K562 (cell line): ENCODE measurements at regions not wholly inside any gene's neighbourhood (a gene's known extent, or its start where the extent isn't known, plus 50 kb on each side); places are given as distances from the start of the nearest gene placed in this dataset.

Experiments
- ATAC-seq: fragments of 200-7000 bp; cut with Tn5 transposase; 3 replicates; pipeline ENCODE4 v1.9.1; 2020; ENCODE audit warnings: moderate library complexity
- BruUV-seq: library from RNA; stranded (reverse); fragments of 400-500 nt; replicated peaks from 2 replicates; lab custom pipeline; 2021; lab: Mats Ljungman, UMichigan
- CTCF ChIA-PET: fragments of 300-600 bp; formaldehyde crosslinking; extraction: SDS; loops from one replicate; lab custom pipeline; 2021; ENCODE audit warnings: low intra/inter-chr PET ratio; lab: Yijun Ruan, JAX
- POLR2A ChIA-PET: fragments of 300-600, 350-650 bp; sonication (Branson Sonifier 250); formaldehyde crosslinking; extraction: SDS; loops from one replicate; lab custom pipeline; 2021; ENCODE audit warnings: antibody characterized with exemption, inconsistent platforms; lab: Yijun Ruan, JAX
- DNase-seq, 4 experiments: peaks; one replicate each; pipeline versions ENCODE4 v3.0.0 to v3.0.0-alpha.2; 2011 to 2018; ENCODE audit warnings: low spot score in 3 of 4, mixed read lengths in 3 of 4; ENCODE audit errors: extremely low read depth in 1 of 4
- FAIRE-seq: peaks from 2 replicates; lab custom pipeline; 2011; peaks lifted over from hg19 to GRCh38; lab: Jason Lieb, UNC
- H2AFZ ChIP-seq: 2 replicates; pipeline ENCODE4 v1.6.0; 2011; ENCODE audit warnings: low read depth, low read length, control low read depth, inconsistent platforms
- H3K27ac ChIP-seq: fragments of 200-600 bp; 3 replicates; pipeline ENCODE4 v1.8.0; 2011; ENCODE audit warnings: low read depth, mild to moderate bottlenecking, control low read depth, inconsistent platforms, low read length, moderate library complexity, mixed read lengths; ENCODE audit errors: extremely low read depth
- H3K27me3 ChIP-seq, 2 experiments: fragments of 300-600 bp in 1 of 2; 2 replicates in 1 of 2; 3 replicates in 1 of 2; pipeline versions ENCODE4 v1.6.0 to v1.8.0; 2011; ENCODE audit warnings: inconsistent platforms in 2 of 2, low read length in 2 of 2, mild to moderate bottlenecking in 1 of 2, mixed read lengths in 1 of 2, moderate library complexity in 1 of 2; ENCODE audit not compliant: control insufficient read depth in 2 of 2, insufficient read depth in 2 of 2
- H3K36me3 ChIP-seq: fragments of 300-600 bp; 3 replicates; pipeline ENCODE4 v1.8.0; 2011; ENCODE audit warnings: mild to moderate bottlenecking, low read length, inconsistent platforms; ENCODE audit not compliant: control insufficient read depth, insufficient read depth
- H3K4me1 ChIP-seq, 2 experiments: fragments of 200-600 bp in 1 of 2; replicated peaks in 1 of 2; 2 replicates in 1 of 2; 3 replicates in 1 of 2; pipeline versions ENCODE4 v1.5.1 to v1.8.0; 2011; ENCODE audit warnings: inconsistent platforms in 2 of 2, low read length in 2 of 2, mild to moderate bottlenecking in 1 of 2, mixed read lengths in 1 of 2, moderate library complexity in 1 of 2; ENCODE audit not compliant: control insufficient read depth in 2 of 2, insufficient read depth in 2 of 2
- H3K4me2 ChIP-seq: 2 replicates; pipeline ENCODE4 v1.6.1; 2011; ENCODE audit warnings: low read length, control low read depth, inconsistent platforms, mixed read lengths; ENCODE audit not compliant: insufficient read depth
- H3K4me3 ChIP-seq: fragments of 200-600 bp; sonication (generic), shearing (Covaris generic); 2 replicates; pipeline ENCODE4 v1.5.1; 2016; ENCODE audit warnings: control low read depth, inconsistent platforms
- H3K79me2 ChIP-seq: fragments of 200-600 bp; 3 replicates; pipeline ENCODE4 v1.8.0; 2011; ENCODE audit warnings: low read length, inconsistent platforms; ENCODE audit not compliant: control insufficient read depth, insufficient read depth
- H3K9ac ChIP-seq, 2 experiments: 2 replicates each; pipeline versions ENCODE4 v1.6.0 to v1.6.1; 2011; ENCODE audit warnings: low read depth in 2 of 2, low read length in 2 of 2, control low read depth in 1 of 2, inconsistent platforms in 1 of 2, mild to moderate bottlenecking in 1 of 2, mixed read lengths in 1 of 2; ENCODE audit not compliant: insufficient read depth in 1 of 2
- H3K9me1 ChIP-seq: one replicate; pipeline ENCODE4 v1.6.0; 2011; ENCODE audit warnings: inconsistent platforms, mild to moderate bottlenecking, low read length, moderate library complexity; ENCODE audit not compliant: control insufficient read depth, insufficient read depth
- H3K9me3 ChIP-seq: replicated peaks from 2 replicates; pipeline ENCODE4 v1.5.1; 2011; ENCODE audit warnings: low read depth, low read length, inconsistent platforms; ENCODE audit not compliant: control insufficient read depth, insufficient read depth
- H4K20me1 ChIP-seq: replicated peaks from 2 replicates; pipeline ENCODE4 v1.6.1; 2011; ENCODE audit warnings: low read length, inconsistent platforms, mixed read lengths; ENCODE audit not compliant: control insufficient read depth, insufficient read depth
- ATF7 ChIP-seq: fragments of 450-650 bp; IDR thresholded peaks from 2 replicates; pipeline ENCODE4 v1.7.1; 2014; ENCODE audit warnings: mild to moderate bottlenecking, moderate library complexity
- ETV6 ChIP-seq, 3 experiments: fragments of 150-350 bp in 1 of 3; sonication (generic) in 1 of 3; formaldehyde crosslinking in 1 of 3; IDR thresholded peaks; 2 replicates each; pipeline versions ENCODE4 v1.6.1 to v1.8.0; 2014 to 2022; ENCODE audit warnings: borderline replicate concordance in 2 of 3, low read depth in 2 of 3, antibody characterized with exemption in 1 of 3, low read length in 1 of 3, mild to moderate bottlenecking in 1 of 3, missing genetic modification reagents in 1 of 3
- NCOA4 ChIP-seq: fragments of 450-650 bp; IDR thresholded peaks from 2 replicates; pipeline ENCODE4 v1.6.1; 2018; ENCODE audit warnings: mild to moderate bottlenecking; ENCODE audit not compliant: partially characterized antibody
- POLR2AphosphoS5 ChIP-seq: IDR thresholded peaks from 2 replicates; pipeline ENCODE4 v1.6.1; 2011; ENCODE audit warnings: mild to moderate bottlenecking, low read depth, low read length, moderate library complexity; ENCODE audit not compliant: control insufficient read depth, insufficient read depth
- RNF219 ChIP-seq: fragments of 250-450 bp; sonication (Bioruptor Pico); IDR thresholded peaks from 2 replicates; pipeline ENCODE4 v1.5.0; 2022; ENCODE audit warnings: mild to moderate bottlenecking
- SIN3A ChIP-seq, 2 experiments: fragments of 150-350 bp in 1 of 2; IDR thresholded peaks; 2 replicates each; pipeline ENCODE4 v1.6.1; 2011 to 2016; ENCODE audit warnings: borderline replicate concordance in 2 of 2, low read depth in 2 of 2, low read length in 2 of 2, mild to moderate bottlenecking in 2 of 2, moderate library complexity in 2 of 2; ENCODE audit not compliant: control insufficient read depth in 1 of 2
- SMAD1 ChIP-seq: fragments of 150-350 bp; IDR thresholded peaks from 2 replicates; pipeline ENCODE4 v1.6.1; 2014; ENCODE audit warnings: low read length, low read depth; ENCODE audit not compliant: partially characterized antibody
- TCF7L2 ChIP-seq: fragments of 150-350 bp; IDR thresholded peaks from 2 replicates; pipeline ENCODE4 v1.6.1; 2016; ENCODE audit warnings: low read depth, mild to moderate bottlenecking, low read length, moderate library complexity
- WGBS: fragments of 100-300 bp; shearing (Covaris generic); methylation state at CpG from one replicate; pipeline ENCODE4 v1.1.6; 2016; ENCODE audit warnings: low coverage, mixed read lengths; ENCODE audit not compliant: insufficient coverage; ENCODE audit errors: missing lambda C conversion rate; 5-methylcytosine and 5-hydroxymethylcytosine counted together
- in situ Hi-C: fragments of 300-500 bp; cut with MboI; formaldehyde crosslinking; loops from 4 replicates; pipeline ENCODE4 v1.15.0; 2018; ENCODE audit warnings: inconsistent platforms, mixed read lengths
- intact Hi-C: fragments of 100-400 bp; cut with micrococcal nuclease; formaldehyde crosslinking; loops from 2 replicates; pipeline ENCODE4 v1.14.2; 2022

- Histone ChIP-seq H3K9ac (no peak overlapping the region), H3K36me3 (no peaks in the 10 kb centered on the region), H4K20me1 (no peaks in the 10 kb centered on the region), H3K9me3 (no peaks in the 10 kb centered on the region), H2AFZ (no peak overlapping the region), H3K4me3 (no peak overlapping the region), H3K4me2 (no peak overlapping the region), H3K79me2 (no peaks in the 10 kb centered on the region), H3K27me3 (no peaks in the 10 kb centered on the region), H3K27ac (no peak overlapping the region), H3K9me1 (no peaks in the 10 kb centered on the region), H3K4me1 (no peaks in the 10 kb centered on the region)
- ATAC-seq: no peak
- no TSS peak for BruUV-seq
- in situ Hi-C loops: no loop called here
- POLR2A ChIA-PET: no interaction called here
- CTCF ChIA-PET: no interaction called here
- no peak for DNase-seq
- WGBS: 0% methylated on average over 5 of the region's 5 CpGs
- TF ChIP-seq ETV6 (IDR thresholded peaks at IDR 0.05; ENCODE audit: borderline replicate concordance in 1 of 2, low read depth in 2 of 2, low read length in 1 of 2): no peak
- TF ChIP-seq ETV6 (CRISPR knock-in tag; IDR thresholded peaks at IDR 0.05; ENCODE audit: borderline replicate concordance): no peak
- TF ChIP-seq TCF7L2: no peak
- no peak for TF ChIP-seq POLR2AphosphoS5
- TF ChIP-seq ATF7: no peak
- TF ChIP-seq RNF219: no peak
- TF ChIP-seq SIN3A (IDR thresholded peaks at IDR 0.05; ENCODE audit: borderline replicate concordance in 2 of 2, control insufficient read depth in 1 of 2, low read depth in 2 of 2, low read length in 2 of 2): no peak
- no peak for TF ChIP-seq NCOA4
- TF ChIP-seq SMAD1: no peak
- intact Hi-C loops: no loop called here
- no peak for FAIRE-seq
Observed at GRCh38 chr2:228875152-228875900, 395.8 kb downstream of the PID1 start.
